ENCODE measurements at regions not wholly inside any gene's neighbourhood (a gene's known extent, or its start where the extent isn't known, plus 50 kb on each side); places are given as distances from the start of the nearest gene placed in this dataset.

DNA sequence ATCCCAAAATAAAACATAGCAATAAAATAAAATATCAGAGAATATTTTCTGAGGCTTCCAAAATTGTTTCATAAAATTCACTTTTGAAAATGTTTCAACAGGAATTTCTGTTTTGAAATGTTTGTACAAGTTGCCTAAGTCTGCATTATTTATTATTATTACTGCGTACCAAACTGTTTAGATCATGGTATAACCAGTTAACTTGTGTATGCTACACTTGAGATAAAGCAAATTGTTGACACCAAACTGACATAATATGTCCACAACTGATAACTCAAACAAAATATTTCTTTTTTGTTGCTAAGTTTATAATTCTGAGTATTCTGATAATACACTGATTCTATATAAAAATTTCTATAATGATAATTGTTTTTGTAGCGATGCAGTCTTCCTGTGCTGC is 531.8 kb upstream of the EYS start:
- no peak for DNase-seq (ENCODE audit: low spot score)
- H3K27ac ChIP-seq (ENCODE audit: low read depth, low read length, poor library complexity, severe bottlenecking): no peak overlapping the region
- H3K4me1 ChIP-seq (ENCODE audit: insufficient read depth, low read length, poor library complexity, severe bottlenecking): no peaks in the 10 kb centered on the region
- no peaks in the 10 kb centered on the region for H3K36me3 ChIP-seq (ENCODE audit: insufficient read depth, low read length, poor library complexity, severe bottlenecking)
- no TSS peak for BruUV-seq (replicated peaks)
- intact Hi-C loops (cut with micrococcal nuclease; ENCODE audit: unreplicated experiment): no loop called here
- TF ChIP-seq EZH2 (IDR thresholded peaks at IDR 0.05; ENCODE audit: borderline replicate concordance, low read depth, low read length, poor library complexity, severe bottlenecking): no peak
- TF ChIP-seq, protein P1, sequence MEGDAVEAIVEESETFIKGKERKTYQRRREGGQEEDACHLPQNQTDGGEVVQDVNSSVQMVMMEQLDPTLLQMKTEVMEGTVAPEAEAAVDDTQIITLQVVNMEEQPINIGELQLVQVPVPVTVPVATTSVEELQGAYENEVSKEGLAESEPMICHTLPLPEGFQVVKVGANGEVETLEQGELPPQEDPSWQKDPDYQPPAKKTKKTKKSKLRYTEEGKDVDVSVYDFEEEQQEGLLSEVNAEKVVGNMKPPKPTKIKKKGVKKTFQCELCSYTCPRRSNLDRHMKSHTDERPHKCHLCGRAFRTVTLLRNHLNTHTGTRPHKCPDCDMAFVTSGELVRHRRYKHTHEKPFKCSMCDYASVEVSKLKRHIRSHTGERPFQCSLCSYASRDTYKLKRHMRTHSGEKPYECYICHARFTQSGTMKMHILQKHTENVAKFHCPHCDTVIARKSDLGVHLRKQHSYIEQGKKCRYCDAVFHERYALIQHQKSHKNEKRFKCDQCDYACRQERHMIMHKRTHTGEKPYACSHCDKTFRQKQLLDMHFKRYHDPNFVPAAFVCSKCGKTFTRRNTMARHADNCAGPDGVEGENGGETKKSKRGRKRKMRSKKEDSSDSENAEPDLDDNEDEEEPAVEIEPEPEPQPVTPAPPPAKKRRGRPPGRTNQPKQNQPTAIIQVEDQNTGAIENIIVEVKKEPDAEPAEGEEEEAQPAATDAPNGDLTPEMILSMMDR (conservative IDR thresholded peaks at IDR 0.05; ENCODE audit: low read depth, low read length): no peak
- ChIA-PET CTCF (no interaction called here), POLR2A (ENCODE audit: low non-redundant PET) (no interaction called here)
- no peak overlapping the region for H3K4me3 ChIP-seq (ENCODE audit: low read depth, low read length, poor library complexity, severe bottlenecking)
- H3K9me3 ChIP-seq (ENCODE audit: low read depth, low read length, poor library complexity, severe bottlenecking): no peaks in the 10 kb centered on the region
- no peaks in the 10 kb centered on the region for H3K27me3 ChIP-seq (replicated peaks; ENCODE audit: insufficient read depth, low read depth, low read length, poor library complexity)

DNA sequence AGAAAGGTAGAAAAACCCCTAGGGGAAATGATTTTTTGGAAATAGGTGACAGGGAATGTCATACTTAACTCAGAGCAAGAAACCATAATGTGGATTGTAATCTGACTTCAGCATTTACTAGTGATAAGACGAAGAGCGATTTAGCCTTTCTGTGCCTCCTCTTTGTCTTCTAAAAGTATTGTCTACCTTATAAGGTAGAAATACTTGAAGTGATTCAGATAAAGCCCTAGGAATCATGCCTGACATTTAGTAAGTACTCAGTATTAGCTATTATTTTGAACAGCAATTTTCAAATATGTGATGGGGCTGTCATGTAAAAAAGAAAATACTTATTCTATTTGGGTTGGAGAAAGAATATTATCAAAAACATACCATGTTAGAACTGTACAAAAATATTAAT is 525.9 kb upstream of the EYS start:
- no peaks in the 10 kb centered on the region for H3K27me3 ChIP-seq (replicated peaks; ENCODE audit: insufficient read depth, low read depth, low read length, poor library complexity)
- no peaks in the 10 kb centered on the region for H3K36me3 ChIP-seq (ENCODE audit: insufficient read depth, low read length, poor library complexity, severe bottlenecking)
- POLR2A ChIA-PET (ENCODE audit: low non-redundant PET): no interaction called here
- CTCF ChIA-PET: no interaction called here
- no peaks in the 10 kb centered on the region for H3K4me1 ChIP-seq (ENCODE audit: insufficient read depth, low read length, poor library complexity, severe bottlenecking)
- no peak for DNase-seq (ENCODE audit: low spot score)
- no peak overlapping the region for H3K4me3 ChIP-seq (ENCODE audit: low read depth, low read length, poor library complexity, severe bottlenecking)
- intact Hi-C loops (cut with micrococcal nuclease; ENCODE audit: unreplicated experiment): no loop called here
- H3K9me3 ChIP-seq (ENCODE audit: low read depth, low read length, poor library complexity, severe bottlenecking): no peaks in the 10 kb centered on the region
- no TSS peak for BruUV-seq (replicated peaks)
- H3K27ac ChIP-seq (ENCODE audit: low read depth, low read length, poor library complexity, severe bottlenecking): no peak overlapping the region
- TF ChIP-seq, protein P1 (conservative IDR thresholded peaks at IDR 0.05; ENCODE audit: low read depth, low read length): no peak
- no peak for TF ChIP-seq EZH2 (IDR thresholded peaks at IDR 0.05; ENCODE audit: borderline replicate concordance, low read depth, low read length, poor library complexity, severe bottlenecking)

DNA sequence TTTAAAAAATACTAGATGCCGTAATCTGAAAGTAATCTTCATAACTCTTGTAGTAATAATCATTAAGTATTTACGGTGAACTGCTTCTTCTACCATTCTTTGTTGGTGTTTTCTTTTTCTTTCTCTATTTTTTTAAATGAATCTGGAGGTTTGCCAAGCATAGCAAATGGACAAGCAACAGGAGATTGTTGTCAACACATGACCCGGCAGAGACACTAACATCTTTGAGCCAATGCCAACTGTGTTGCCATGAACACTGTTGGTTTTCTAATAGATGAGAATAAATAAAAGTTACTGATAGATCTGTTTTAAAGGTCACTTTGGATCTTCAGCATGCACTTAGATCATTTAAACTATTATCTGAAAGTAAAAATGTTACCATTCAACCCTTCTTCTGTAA is 523.6 kb upstream of the EYS start:
- no peak for DNase-seq (ENCODE audit: low spot score)

More for the DNA sequence above, 523.6 kb upstream of the EYS start:
- Histone ChIP-seq H3K36me3 (ENCODE audit: insufficient read depth, low read length, poor library complexity, severe bottlenecking) (no peaks in the 10 kb centered on the region), H3K27me3 (replicated peaks; ENCODE audit: insufficient read depth, low read depth, low read length, poor library complexity) (no peaks in the 10 kb centered on the region), H3K4me3 (ENCODE audit: low read depth, low read length, poor library complexity, severe bottlenecking) (no peak overlapping the region), H3K9me3 (ENCODE audit: low read depth, low read length, poor library complexity, severe bottlenecking) (no peaks in the 10 kb centered on the region), H3K27ac (ENCODE audit: low read depth, low read length, poor library complexity, severe bottlenecking) (no peak overlapping the region), H3K4me1 (ENCODE audit: insufficient read depth, low read length, poor library complexity, severe bottlenecking) (no peaks in the 10 kb centered on the region)
- TF ChIP-seq, protein P1 (conservative IDR thresholded peaks at IDR 0.05; ENCODE audit: low read depth, low read length): no peak
- TF ChIP-seq EZH2 (IDR thresholded peaks at IDR 0.05; ENCODE audit: borderline replicate concordance, low read depth, low read length, poor library complexity, severe bottlenecking): no peak
- ChIA-PET POLR2A (ENCODE audit: low non-redundant PET) (no interaction called here), CTCF (no interaction called here)
- intact Hi-C loops (cut with micrococcal nuclease; ENCODE audit: unreplicated experiment): no loop called here
- no TSS peak for BruUV-seq (replicated peaks)

All from A673 (cell line).